PC-3 (cell line): ENCODE measurements at regions not wholly inside any gene's neighbourhood (a gene's known extent, or its start where the extent isn't known, plus 50 kb on each side); places are given as distances from the start of the nearest gene placed in this dataset.
A peak's percentile ranks its signal among the peaks of the same experiment; 100 is the strongest.

Experiments
- ATAC-seq: fragments of 200-7000 bp; cut with Tn5 transposase; 2 replicates; pipeline ENCODE4 v1.9.1; 2020; ENCODE audit warnings: mild to moderate bottlenecking, moderate library complexity
- BruUV-seq: library from RNA; stranded (reverse); fragments of 400-500 nt; replicated peaks from 2 replicates; lab custom pipeline; 2021; lab: Mats Ljungman, UMichigan
- CTCF ChIA-PET: fragments of 300-600 bp; sonication (Branson Sonifier 250); formaldehyde crosslinking; loops from one replicate; lab custom pipeline; 2022; ENCODE audit warnings: antibody characterized with exemption; lab: Charles Lee
- POLR2A ChIA-PET: fragments of 300-600 bp; sonication (Branson Sonifier 250); formaldehyde crosslinking; loops from one replicate; lab custom pipeline; 2022; ENCODE audit warnings: antibody characterized with exemption; ENCODE audit not compliant: unreplicated experiment; lab: Charles Lee
- DNase-seq: peaks from one replicate; pipeline ENCODE4 v3.0.0-alpha.2; 2015
- H2AFZ ChIP-seq: fragments of 300-600 bp; sonication (generic); 2 replicates; pipeline ENCODE4 v1.6.0; 2016; ENCODE audit warnings: antibody characterized with exemption, low read length
- H3F3A ChIP-seq: fragments of 300-600 bp; sonication (generic); one replicate; pipeline ENCODE4 v1.6.0; 2017; ENCODE audit warnings: antibody characterized with exemption, low read length, control low read depth, mild to moderate bottlenecking; ENCODE audit not compliant: unreplicated experiment
- H3K27ac ChIP-seq: fragments of 300-600 bp; sonication (generic); 2 replicates; pipeline ENCODE4 v1.5.1; 2016; ENCODE audit warnings: mild to moderate bottlenecking, low read length
- H3K27me3 ChIP-seq: fragments of 300-600 bp; sonication (generic); 2 replicates; pipeline ENCODE4 v1.6.1; 2016; ENCODE audit warnings: low read length, mixed read lengths
- H3K36me3 ChIP-seq: fragments of 300-600 bp; sonication (generic); 2 replicates; pipeline ENCODE4 v1.6.1; 2016; ENCODE audit warnings: low read depth, mixed run types, low read length, mixed read lengths
- H3K4me1 ChIP-seq: fragments of 300-600 bp; sonication (generic); 2 replicates; pipeline ENCODE4 v1.5.1; 2016; ENCODE audit warnings: low read length; ENCODE audit not compliant: insufficient read depth
- H3K4me2 ChIP-seq: fragments of 300-600 bp; sonication (generic); 2 replicates; pipeline ENCODE4 v1.6.0; 2016; ENCODE audit warnings: low read length
- H3K4me3 ChIP-seq: fragments of 300-600 bp; sonication (generic); 2 replicates; pipeline ENCODE4 v1.5.1; 2016; ENCODE audit warnings: mild to moderate bottlenecking, low read length, mixed read lengths
- H3K79me2 ChIP-seq: fragments of 300-600 bp; sonication (generic); 2 replicates; pipeline ENCODE4 v1.6.1; 2017; ENCODE audit warnings: low read length, mixed read lengths
- H3K9ac ChIP-seq: fragments of 300-600 bp; sonication (generic); 2 replicates; pipeline ENCODE4 v1.6.0; 2016; ENCODE audit warnings: mild to moderate bottlenecking, low read length
- H3K9me2 ChIP-seq: fragments of 300-600 bp; sonication (generic); replicated peaks from 2 replicates; pipeline ENCODE4 v1.6.1; 2016; ENCODE audit warnings: mixed run types, low read length, mixed read lengths
- H3K9me3 ChIP-seq: fragments of 300-600 bp; sonication (generic); 2 replicates; pipeline ENCODE4 v1.6.1; 2016; ENCODE audit warnings: low read length, mixed read lengths
- H4K20me1 ChIP-seq: fragments of 300-600 bp; sonication (generic); 2 replicates; pipeline ENCODE4 v1.6.1; 2016; ENCODE audit warnings: low read length, mixed read lengths
- CTCF ChIP-seq: fragments of 300-600 bp; sonication (generic); conservative IDR thresholded peaks from 2 replicates; pipeline ENCODE4 v1.5.1; 2017; ENCODE audit warnings: antibody characterized with exemption, low read depth, mild to moderate bottlenecking, low read length
- EZH2 ChIP-seq: fragments of 300-600 bp; sonication (generic); IDR thresholded peaks from one replicate; pipeline ENCODE4 v1.6.1; 2017; ENCODE audit warnings: antibody characterized with exemption, mild to moderate bottlenecking, low read length; ENCODE audit not compliant: unreplicated experiment
- EZH2phosphoT487 ChIP-seq: fragments of 300-600 bp; sonication (generic); IDR thresholded peaks from 2 replicates; pipeline ENCODE4 v1.6.1; 2018; ENCODE audit warnings: mild to moderate bottlenecking, antibody characterized with exemption, low read length, borderline replicate concordance
- intact Hi-C: fragments of 100-400 bp; cut with micrococcal nuclease; formaldehyde crosslinking; loops from 2 replicates; pipeline ENCODE4 v1.9.0; 2023

- DNase-seq (no peak), ATAC-seq (no peak)
- TF ChIP-seq EZH2phosphoT487: no peak
- no peak for TF ChIP-seq EZH2
- TF ChIP-seq CTCF: no peak
- intact Hi-C loops: loop anchor here (1.0 kb wide), 2 partner anchors 199 to 227 kb away; no protein-coding TSS in a partner anchor
- Histone ChIP-seq H3K9ac (no peak overlapping the region), H3K36me3 (no peaks in the 10 kb centered on the region), H3K4me2 (no peak overlapping the region), H3K27me3 (no peaks in the 10 kb centered on the region), H3F3A (no peaks in the 10 kb centered on the region), H3K4me3 (no peak overlapping the region), H3K79me2 (no peaks in the 10 kb centered on the region), H4K20me1 (no peaks in the 10 kb centered on the region), H3K4me1 (peaks cover 6% of the 10 kb centered on the region), H3K27ac (no peak overlapping the region), H3K9me2 (no peaks in the 10 kb centered on the region), H3K9me3 (no peaks in the 10 kb centered on the region), H2AFZ (peak overlapping the region; percentile 9; the same call in 1 of the 2 replicates)
- ChIA-PET POLR2A (no interaction called here), CTCF (no interaction called here)
- no TSS peak for BruUV-seq
These were observed 56.6 kb upstream of the DRD2 start for GRCh38 chr11:113531575-113532451.

- intact Hi-C loops: no loop called here
- Histone ChIP-seq H3K27me3 (no peaks in the 10 kb centered on the region), H3K79me2 (no peaks in the 10 kb centered on the region), H2AFZ (no peak overlapping the region), H3K9ac (no peak overlapping the region), H4K20me1 (no peaks in the 10 kb centered on the region), H3K36me3 (no peaks in the 10 kb centered on the region), H3K4me2 (no peak overlapping the region), H3K9me3 (no peaks in the 10 kb centered on the region), H3K4me1 (peaks cover 14% of the 10 kb centered on the region), H3K27ac (no peak overlapping the region), H3K4me3 (no peak overlapping the region), H3F3A (no peaks in the 10 kb centered on the region), H3K9me2 (no peaks in the 10 kb centered on the region)
- no peak for TF ChIP-seq EZH2
- TF ChIP-seq EZH2phosphoT487: no peak
- TF ChIP-seq CTCF: no peak
- ATAC-seq: no peak
- DNase-seq: no peak
- ChIA-PET CTCF (no interaction called here), POLR2A (no interaction called here)
- BruUV-seq: no TSS peak
These were observed 55.9 kb upstream of the DRD2 start for GRCh38 chr11:113531083-113531482.

GRCh38 chr11:113529606-113530005 lies 54.4 kb upstream of the DRD2 start:
- Histone ChIP-seq H3K36me3 (no peaks in the 10 kb centered on the region), H3K27ac (no peak overlapping the region), H3K79me2 (no peaks in the 10 kb centered on the region), H4K20me1 (no peaks in the 10 kb centered on the region), H3K9ac (no peak overlapping the region), H3K4me3 (no peak overlapping the region), H3K27me3 (no peaks in the 10 kb centered on the region), H3F3A (no peaks in the 10 kb centered on the region), H3K9me3 (no peaks in the 10 kb centered on the region), H2AFZ (no peak overlapping the region), H3K9me2 (no peaks in the 10 kb centered on the region), H3K4me1 (peaks cover 16% of the 10 kb centered on the region), H3K4me2 (no peak overlapping the region)
- ChIA-PET CTCF (no interaction called here), POLR2A (no interaction called here)
- ATAC-seq (no peak), DNase-seq (no peak)
- intact Hi-C loops: no loop called here
- no TSS peak for BruUV-seq
- TF ChIP-seq CTCF (no peak), EZH2phosphoT487 (no peak), EZH2 (no peak)
